ENCODE measurements at regions not wholly inside any gene's neighbourhood (a gene's known extent, or its start where the extent isn't known, plus 50 kb on each side); places are given as distances from the start of the nearest gene placed in this dataset.

DNA sequence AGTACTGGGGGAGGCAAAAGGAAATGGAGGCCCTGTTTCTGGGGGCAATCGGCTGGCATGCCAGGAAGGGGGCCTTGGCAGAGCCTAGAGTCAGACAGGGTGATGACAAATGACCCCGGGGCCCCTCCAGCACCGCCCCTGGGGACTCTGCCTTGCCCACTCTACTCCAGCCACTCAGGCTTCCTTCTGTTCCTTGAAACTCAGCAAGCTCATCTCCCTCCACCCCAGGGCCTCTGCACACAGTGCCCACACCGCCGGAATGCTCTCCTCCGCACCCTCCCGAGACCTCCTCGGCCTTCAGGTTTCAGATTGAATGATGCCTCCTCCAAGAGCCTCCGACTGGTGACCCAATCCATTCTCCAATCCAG lies 122.5 kb upstream of the ZBTB40 start (continued):
- no peak for TF ChIP-seq RAD21 (CRISPR knock-in tag; IDR thresholded peaks at IDR 0.05)
- TF ChIP-seq, protein P1, sequence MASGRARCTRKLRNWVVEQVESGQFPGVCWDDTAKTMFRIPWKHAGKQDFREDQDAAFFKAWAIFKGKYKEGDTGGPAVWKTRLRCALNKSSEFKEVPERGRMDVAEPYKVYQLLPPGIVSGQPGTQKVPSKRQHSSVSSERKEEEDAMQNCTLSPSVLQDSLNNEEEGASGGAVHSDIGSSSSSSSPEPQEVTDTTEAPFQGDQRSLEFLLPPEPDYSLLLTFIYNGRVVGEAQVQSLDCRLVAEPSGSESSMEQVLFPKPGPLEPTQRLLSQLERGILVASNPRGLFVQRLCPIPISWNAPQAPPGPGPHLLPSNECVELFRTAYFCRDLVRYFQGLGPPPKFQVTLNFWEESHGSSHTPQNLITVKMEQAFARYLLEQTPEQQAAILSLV (CRISPR knock-in tag; IDR thresholded peaks at IDR 0.05; ENCODE audit: borderline replicate concordance) = no peak
- TF ChIP-seq MBNL3 (CRISPR knock-in tag; conservative IDR thresholded peaks at IDR 0.05) = no peak
- TF ChIP-seq, protein P2, sequence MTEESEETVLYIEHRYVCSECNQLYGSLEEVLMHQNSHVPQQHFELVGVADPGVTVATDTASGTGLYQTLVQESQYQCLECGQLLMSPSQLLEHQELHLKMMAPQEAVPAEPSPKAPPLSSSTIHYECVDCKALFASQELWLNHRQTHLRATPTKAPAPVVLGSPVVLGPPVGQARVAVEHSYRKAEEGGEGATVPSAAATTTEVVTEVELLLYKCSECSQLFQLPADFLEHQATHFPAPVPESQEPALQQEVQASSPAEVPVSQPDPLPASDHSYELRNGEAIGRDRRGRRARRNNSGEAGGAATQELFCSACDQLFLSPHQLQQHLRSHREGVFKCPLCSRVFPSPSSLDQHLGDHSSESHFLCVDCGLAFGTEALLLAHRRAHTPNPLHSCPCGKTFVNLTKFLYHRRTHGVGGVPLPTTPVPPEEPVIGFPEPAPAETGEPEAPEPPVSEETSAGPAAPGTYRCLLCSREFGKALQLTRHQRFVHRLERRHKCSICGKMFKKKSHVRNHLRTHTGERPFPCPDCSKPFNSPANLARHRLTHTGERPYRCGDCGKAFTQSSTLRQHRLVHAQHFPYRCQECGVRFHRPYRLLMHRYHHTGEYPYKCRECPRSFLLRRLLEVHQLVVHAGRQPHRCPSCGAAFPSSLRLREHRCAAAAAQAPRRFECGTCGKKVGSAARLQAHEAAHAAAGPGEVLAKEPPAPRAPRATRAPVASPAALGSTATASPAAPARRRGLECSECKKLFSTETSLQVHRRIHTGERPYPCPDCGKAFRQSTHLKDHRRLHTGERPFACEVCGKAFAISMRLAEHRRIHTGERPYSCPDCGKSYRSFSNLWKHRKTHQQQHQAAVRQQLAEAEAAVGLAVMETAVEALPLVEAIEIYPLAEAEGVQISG (CRISPR knock-in tag; IDR thresholded peaks at IDR 0.05) = no peak
- no peak for TF ChIP-seq ZNF10 (CRISPR knock-in tag; IDR thresholded peaks at IDR 0.05; ENCODE audit: borderline replicate concordance, low read depth)

DNA sequence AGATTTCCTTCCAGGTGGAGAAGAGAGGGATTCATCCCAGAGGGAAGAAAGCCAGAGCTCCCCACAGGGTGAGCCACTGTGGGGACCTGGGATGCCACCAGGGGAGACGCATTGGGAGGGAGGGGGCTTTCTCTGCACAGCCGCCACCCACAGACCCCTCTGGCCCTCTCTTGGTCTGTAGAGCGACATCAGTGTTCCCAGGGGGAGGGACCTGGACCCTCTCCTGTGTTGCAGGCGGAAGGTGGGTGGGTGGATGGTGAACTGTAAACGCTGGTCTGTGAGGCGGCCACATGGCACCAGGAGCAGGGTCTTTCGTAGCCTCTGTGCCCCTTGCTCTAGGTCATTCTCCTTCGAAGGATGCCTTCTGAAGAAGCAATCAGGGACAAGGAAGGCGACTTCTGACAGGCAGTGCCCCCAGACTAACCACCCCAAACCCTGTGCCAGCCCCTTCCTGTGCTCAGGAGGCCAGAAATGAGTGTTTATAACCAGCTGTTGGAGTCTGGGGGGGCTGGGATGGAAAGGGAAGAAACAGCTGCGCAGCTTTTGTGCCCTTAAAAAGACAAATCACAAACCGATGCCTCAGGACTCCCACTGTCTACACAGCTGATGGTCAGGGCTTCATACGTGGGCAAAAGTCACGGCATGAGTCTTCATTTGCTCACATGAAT lies 121.4 kb upstream of the ZBTB40 start:
- TF ChIP-seq NFKB2 (CRISPR knock-in tag; IDR thresholded peaks at IDR 0.05; ENCODE audit: borderline replicate concordance) = no peak
- TF ChIP-seq, protein P3, sequence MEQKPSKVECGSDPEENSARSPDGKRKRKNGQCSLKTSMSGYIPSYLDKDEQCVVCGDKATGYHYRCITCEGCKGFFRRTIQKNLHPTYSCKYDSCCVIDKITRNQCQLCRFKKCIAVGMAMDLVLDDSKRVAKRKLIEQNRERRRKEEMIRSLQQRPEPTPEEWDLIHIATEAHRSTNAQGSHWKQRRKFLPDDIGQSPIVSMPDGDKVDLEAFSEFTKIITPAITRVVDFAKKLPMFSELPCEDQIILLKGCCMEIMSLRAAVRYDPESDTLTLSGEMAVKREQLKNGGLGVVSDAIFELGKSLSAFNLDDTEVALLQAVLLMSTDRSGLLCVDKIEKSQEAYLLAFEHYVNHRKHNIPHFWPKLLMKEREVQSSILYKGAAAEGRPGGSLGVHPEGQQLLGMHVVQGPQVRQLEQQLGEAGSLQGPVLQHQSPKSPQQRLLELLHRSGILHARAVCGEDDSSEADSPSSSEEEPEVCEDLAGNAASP (CRISPR knock-in tag; IDR thresholded peaks at IDR 0.05; ENCODE audit: borderline replicate concordance) = no peak
- TF ChIP-seq PRPF4 (IDR thresholded peaks at IDR 0.05; ENCODE audit: low read depth, low read length, poor library complexity, severe bottlenecking) = no peak
- TF ChIP-seq TEAD3 (CRISPR knock-in tag; optimal IDR thresholded peaks at IDR 0.05; ENCODE audit: borderline replicate concordance) = no peak
- no peak for TF ChIP-seq ZFP62 (CRISPR knock-in tag; IDR thresholded peaks at IDR 0.05)
- TF ChIP-seq, protein P4, sequence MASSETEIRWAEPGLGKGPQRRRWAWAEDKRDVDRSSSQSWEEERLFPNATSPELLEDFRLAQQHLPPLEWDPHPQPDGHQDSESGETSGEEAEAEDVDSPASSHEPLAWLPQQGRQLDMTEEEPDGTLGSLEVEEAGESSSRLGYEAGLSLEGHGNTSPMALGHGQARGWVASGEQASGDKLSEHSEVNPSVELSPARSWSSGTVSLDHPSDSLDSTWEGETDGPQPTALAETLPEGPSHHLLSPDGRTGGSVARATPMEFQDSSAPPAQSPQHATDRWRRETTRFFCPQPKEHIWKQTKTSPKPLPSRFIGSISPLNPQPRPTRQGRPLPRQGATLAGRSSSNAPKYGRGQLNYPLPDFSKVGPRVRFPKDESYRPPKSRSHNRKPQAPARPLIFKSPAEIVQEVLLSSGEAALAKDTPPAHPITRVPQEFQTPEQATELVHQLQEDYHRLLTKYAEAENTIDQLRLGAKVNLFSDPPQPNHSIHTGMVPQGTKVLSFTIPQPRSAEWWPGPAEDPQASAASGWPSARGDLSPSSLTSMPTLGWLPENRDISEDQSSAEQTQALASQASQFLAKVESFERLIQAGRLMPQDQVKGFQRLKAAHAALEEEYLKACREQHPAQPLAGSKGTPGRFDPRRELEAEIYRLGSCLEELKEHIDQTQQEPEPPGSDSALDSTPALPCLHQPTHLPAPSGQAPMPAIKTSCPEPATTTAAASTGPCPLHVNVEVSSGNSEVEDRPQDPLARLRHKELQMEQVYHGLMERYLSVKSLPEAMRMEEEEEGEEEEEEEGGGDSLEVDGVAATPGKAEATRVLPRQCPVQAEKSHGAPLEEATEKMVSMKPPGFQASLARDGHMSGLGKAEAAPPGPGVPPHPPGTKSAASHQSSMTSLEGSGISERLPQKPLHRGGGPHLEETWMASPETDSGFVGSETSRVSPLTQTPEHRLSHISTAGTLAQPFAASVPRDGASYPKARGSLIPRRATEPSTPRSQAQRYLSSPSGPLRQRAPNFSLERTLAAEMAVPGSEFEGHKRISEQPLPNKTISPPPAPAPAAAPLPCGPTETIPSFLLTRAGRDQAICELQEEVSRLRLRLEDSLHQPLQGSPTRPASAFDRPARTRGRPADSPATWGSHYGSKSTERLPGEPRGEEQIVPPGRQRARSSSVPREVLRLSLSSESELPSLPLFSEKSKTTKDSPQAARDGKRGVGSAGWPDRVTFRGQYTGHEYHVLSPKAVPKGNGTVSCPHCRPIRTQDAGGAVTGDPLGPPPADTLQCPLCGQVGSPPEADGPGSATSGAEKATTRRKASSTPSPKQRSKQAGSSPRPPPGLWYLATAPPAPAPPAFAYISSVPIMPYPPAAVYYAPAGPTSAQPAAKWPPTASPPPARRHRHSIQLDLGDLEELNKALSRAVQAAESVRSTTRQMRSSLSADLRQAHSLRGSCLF (CRISPR knock-in tag; IDR thresholded peaks at IDR 0.05; ENCODE audit: borderline replicate concordance) = no peak
- CTCF ChIA-PET (ENCODE audit: low intra/inter-chr PET ratio, low total read pairs) = no interaction called here

More for the DNA sequence above, 121.4 kb upstream of the ZBTB40 start:
- whole genome bisulfite sequencing (ENCODE audit: low lambda C conversion rate) = 24% methylated on average over 7 of the region's 13 CpGs
- H3K27me3 ChIP-seq (ENCODE audit: control insufficient read depth in 1 of 2, insufficient read depth in 2 of 2, low read length in 2 of 2) = peaks cover 1 to 66% of the 10 kb centered on the region in 2 experiments; a peak in 4 of 5 replicates
- H3K36me3 ChIP-seq (replicated peaks in 1 of 2; ENCODE audit: control insufficient read depth in 1 of 2, insufficient read depth in 2 of 2, low read length in 2 of 2) = no peaks in the 10 kb centered on the region
- POLR2A ChIA-PET = no interaction called here
- no TSS peak for BruUV-seq (replicated peaks)
- in situ Hi-C loops (cut with HindIII; ENCODE audit: extremely low pct_ligation_motif_present, low pct_unique_long_range_greater_than_20kb) = no loop called here
- no peak overlapping the region for H3K4me3 ChIP-seq (replicated peaks in 1 of 3; ENCODE audit: insufficient read depth in 1 of 3, low read depth in 2 of 3, low read length in 3 of 3)
- DNase-seq (ENCODE audit: low spot score) (no peak), FAIRE-seq (no peak), ATAC-seq (no peak)
- H3K9ac ChIP-seq (ENCODE audit: insufficient read depth, low read depth, low read length) = no peak overlapping the region
- no peaks in the 10 kb centered on the region for H3K9me3 ChIP-seq (ENCODE audit: low read length)
- no peaks in the 10 kb centered on the region for H3K79me2 ChIP-seq (ENCODE audit: insufficient read depth, low read length)
- peaks cover 8% of the 10 kb centered on the region for H3K4me1 ChIP-seq (ENCODE audit: insufficient read depth, low read length)
- H4K20me1 ChIP-seq (ENCODE audit: insufficient read depth, low read length) = no peaks in the 10 kb centered on the region
- H3K4me2 ChIP-seq (ENCODE audit: low read depth, low read length) = no peak overlapping the region
- intact Hi-C loops (cut with micrococcal nuclease; ENCODE audit: unreplicated experiment) = no loop called here
- H3K27ac ChIP-seq (ENCODE audit: extremely low read length, insufficient read depth, low read length) = no peak overlapping the region
- no peak overlapping the region for H2AFZ ChIP-seq (ENCODE audit: low read length)

Data from HepG2 (cell line).